ENCODE measurements at regions not wholly inside any gene's neighbourhood (a gene's known extent, or its start where the extent isn't known, plus 50 kb on each side); places are given as distances from the start of the nearest gene placed in this dataset.

DNA sequence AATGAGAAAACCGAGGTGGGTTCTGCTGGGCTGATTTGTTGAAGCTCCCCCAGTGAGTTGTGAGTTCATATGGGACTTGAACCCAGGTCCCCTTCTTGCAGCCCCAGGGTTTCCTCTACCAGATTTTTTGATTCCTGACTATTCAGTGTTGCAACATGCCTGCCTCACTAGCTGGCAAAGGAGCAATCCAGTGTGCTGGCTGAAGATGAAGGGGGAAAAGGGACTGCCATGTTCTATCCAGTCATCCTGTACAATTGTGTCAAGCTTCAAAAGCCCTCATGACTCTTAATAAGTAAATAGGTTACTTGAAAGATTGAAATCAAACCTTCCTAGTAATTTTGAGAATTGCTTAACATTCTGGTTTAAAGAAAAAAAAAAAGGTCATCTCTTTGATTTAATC, 211.5 kb upstream of the TP63 start:
- CTCF ChIA-PET, result interaction anchor here (0.6 to 0.7 kb wide), 3 partner anchors 69 to 1223 kb away, joined by 4 to 5 read pairs (median 5); no protein-coding TSS in a partner anchor
- no TSS peak for BruUV-seq (replicated peaks)
- H2BK15ac ChIP-seq (ENCODE audit: low read depth, low read length), result no peak overlapping the region
- no peaks in the 10 kb centered on the region for H3K4me1 ChIP-seq (ENCODE audit: control insufficient read depth, insufficient read depth, low read length)
- intact Hi-C loops (cut with micrococcal nuclease) (loop anchor here (5.0 kb wide), 1 partner anchor 152 kb away; no protein-coding TSS in a partner anchor), in situ Hi-C loops (cut with MboI; ENCODE audit: low sequenced_read_pairs) (no loop called here), dilution Hi-C loops (cut with HindIII; ENCODE audit: low sequenced_read_pairs, unreplicated experiment) (no loop called here)
- H3K14ac ChIP-seq (replicated peaks; ENCODE audit: low read depth, low read length), result no peak overlapping the region
- H4K5ac ChIP-seq (ENCODE audit: low read depth, low read length), result no peak overlapping the region
- no CpG with 5 or more reads among the region's 1 CpG for WGBS, 2 experiments (ENCODE audit: extremely low coverage in 2 of 2, insufficient read length in 1 of 2)
- H4K8ac ChIP-seq (ENCODE audit: low read depth in 2 of 2, low read length in 2 of 2), result no peak overlapping the region
- no peak overlapping the region for H4K91ac ChIP-seq (ENCODE audit: insufficient read depth, low read depth, low read length)
- H2BK5ac ChIP-seq (ENCODE audit: low read depth, low read length, poor library complexity, severe bottlenecking), result no peak overlapping the region
- DNase-seq, result no peak
- H2BK20ac ChIP-seq (ENCODE audit: low read depth, low read length), result no peak overlapping the region
- H3K4me2 ChIP-seq (ENCODE audit: low read depth, low read length), result no peak overlapping the region
- H3K36me3 ChIP-seq (ENCODE audit: control insufficient read depth, insufficient read depth, low read length), result no peaks in the 10 kb centered on the region
- H2BK120ac ChIP-seq (ENCODE audit: low read depth, low read length), result no peak overlapping the region
- TF ChIP-seq CHD1 (IDR thresholded peaks at IDR 0.05; ENCODE audit: low read depth, low read length) (no peak), RAD21 (IDR thresholded peaks at IDR 0.05; ENCODE audit: low read length) (no peak), BHLHE40 (IDR thresholded peaks at IDR 0.05; ENCODE audit: low read depth, low read length) (no peak)
- TF ChIP-seq, protein P1, sequence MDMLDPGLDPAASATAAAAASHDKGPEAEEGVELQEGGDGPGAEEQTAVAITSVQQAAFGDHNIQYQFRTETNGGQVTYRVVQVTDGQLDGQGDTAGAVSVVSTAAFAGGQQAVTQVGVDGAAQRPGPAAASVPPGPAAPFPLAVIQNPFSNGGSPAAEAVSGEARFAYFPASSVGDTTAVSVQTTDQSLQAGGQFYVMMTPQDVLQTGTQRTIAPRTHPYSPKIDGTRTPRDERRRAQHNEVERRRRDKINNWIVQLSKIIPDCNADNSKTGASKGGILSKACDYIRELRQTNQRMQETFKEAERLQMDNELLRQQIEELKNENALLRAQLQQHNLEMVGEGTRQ (IDR thresholded peaks at IDR 0.05; ENCODE audit: low read depth, low read length), result no peak
- ATAC-seq (ENCODE audit: low read depth), result no peak
- H2AK9ac ChIP-seq (replicated peaks; ENCODE audit: low read depth, low read length, poor library complexity), result no peak overlapping the region
- no peak overlapping the region for H3K27ac ChIP-seq (ENCODE audit: insufficient read depth, low read length)
- no peak overlapping the region for H3K4ac ChIP-seq (ENCODE audit: low read depth, low read length)
- H3K9me1 ChIP-seq (ENCODE audit: insufficient read depth, low read length), result no peaks in the 10 kb centered on the region
- H3K79me1 ChIP-seq (ENCODE audit: low read depth in 1 of 2, low read length in 2 of 2), result no peaks in the 10 kb centered on the region
- no peak overlapping the region for H2AFZ ChIP-seq (replicated peaks; ENCODE audit: low read length, poor library complexity)
- POLR2A ChIA-PET (ENCODE audit: unreplicated experiment), result no interaction called here
- no peaks in the 10 kb centered on the region for H4K20me1 ChIP-seq (ENCODE audit: insufficient read depth, low read length)
- H2AK5ac ChIP-seq (ENCODE audit: low read depth, low read length), result no peak overlapping the region
- H3K27me3 ChIP-seq (ENCODE audit: control insufficient read depth, insufficient read depth, low read length), result no peaks in the 10 kb centered on the region
- H3K18ac ChIP-seq (ENCODE audit: low read depth, low read length), result no peak overlapping the region
- no peak overlapping the region for H3K23ac ChIP-seq (ENCODE audit: low read depth, low read length)
- no peak overlapping the region for H3K56ac ChIP-seq (ENCODE audit: extremely low read depth, insufficient read depth, low read length)
- no peak overlapping the region for H3K9ac ChIP-seq (ENCODE audit: low read depth, low read length)
- no peak overlapping the region for H3K4me3 ChIP-seq (ENCODE audit: insufficient read depth, low read depth, low read length)
- no peaks in the 10 kb centered on the region for H3K9me3 ChIP-seq (ENCODE audit: control insufficient read depth, insufficient read depth, low read length)
